BLaER1 (cell line): ENCODE measurements at regions not wholly inside any gene's neighbourhood (a gene's known extent, or its start where the extent isn't known, plus 50 kb on each side); places are given as distances from the start of the nearest gene placed in this dataset.
"Not testable (repeated sequence)": the region's sequence is repeated elsewhere in the genome, so short reads cannot be mapped to it uniquely, and the experiment has no call there.

Experiments
- H3K27ac ChIP-seq: shearing (Covaris generic); formaldehyde crosslinking; 2 replicates; pipeline ENCODE4 v1.8.1; 2022
- H3K27me3 ChIP-seq: shearing (Covaris generic); formaldehyde crosslinking; 2 replicates; pipeline ENCODE4 v1.8.1; 2022
- H3K36me3 ChIP-seq: shearing (Covaris generic); formaldehyde crosslinking; 2 replicates; pipeline ENCODE4 v1.8.1; 2022
- H3K4me1 ChIP-seq: shearing (Covaris generic); formaldehyde crosslinking; 2 replicates; pipeline ENCODE4 v1.8.1; 2022
- H3K4me2 ChIP-seq: shearing (Covaris generic); formaldehyde crosslinking; 2 replicates; pipeline ENCODE4 v1.8.1; 2022
- H3K4me3 ChIP-seq: shearing (Covaris generic); formaldehyde crosslinking; 2 replicates; pipeline ENCODE4 v1.8.1; 2022
- H3K9ac ChIP-seq: shearing (Covaris generic); formaldehyde crosslinking; 2 replicates; pipeline ENCODE4 v1.8.1; 2022
- H3K9me3 ChIP-seq: shearing (Covaris generic); formaldehyde crosslinking; 2 replicates; pipeline ENCODE4 v1.8.1; 2022
- H4K20me1 ChIP-seq: shearing (Covaris generic); formaldehyde crosslinking; 2 replicates; pipeline ENCODE4 v1.8.1; 2022
- Cebpa-rat ChIP-seq: shearing (Covaris generic); IDR thresholded peaks from 2 replicates; pipeline ENCODE4 v1.8.1; 2022

GRCh38 chr1:169043823-169044222 lies 62.7 kb upstream of the ATP1B1 start:
- H3K27ac ChIP-seq = peak overlapping the region; percentile 13; the same call in 1 of the 2 replicates
- peak overlapping the region; percentile 71 for H3K4me2 ChIP-seq
- TF ChIP-seq Cebpa-rat = no peak

GRCh38 chr1:169044296-169044695 lies 62.2 kb upstream of the ATP1B1 start:
- Histone ChIP-seq H3K36me3 (no peaks in the 10 kb centered on the region), H3K27me3 (no peaks in the 10 kb centered on the region), H4K20me1 (no peaks in the 10 kb centered on the region), H3K4me3 (no peak overlapping the region), H3K9me3 (peaks cover 4% of the 10 kb centered on the region; the same call in 1 of the 2 replicates), H3K4me2 (peak overlapping the region; percentile 71), H3K9ac (peak overlapping the region; percentile 10; the same call in 1 of the 2 replicates), H3K4me1 (peaks cover 31% of the 10 kb centered on the region), H3K27ac (peak overlapping the region; percentile 13; the same call in 1 of the 2 replicates)
- no peak for TF ChIP-seq Cebpa-rat

More at GRCh38 chr1:169043823-169044222, 62.7 kb upstream of the ATP1B1 start:
- Histone ChIP-seq H4K20me1 (no peaks in the 10 kb centered on the region), H3K4me3 (no peak overlapping the region), H3K9me3 (peaks cover 4% of the 10 kb centered on the region; the same call in 1 of the 2 replicates), H3K9ac (peak overlapping the region; percentile 10; the same call in 1 of the 2 replicates), H3K4me1 (peaks cover 31% of the 10 kb centered on the region), H3K36me3 (no peaks in the 10 kb centered on the region), H3K27me3 (no peaks in the 10 kb centered on the region)

- H3K36me3 ChIP-seq = no peaks in the 10 kb centered on the region
- no peak overlapping the region for H3K4me3 ChIP-seq
- H3K9ac ChIP-seq = no peak overlapping the region; the same call in 1 of the 2 replicates
- TF ChIP-seq Cebpa-rat = no peak
- H3K4me1 ChIP-seq = peaks cover 31% of the 10 kb centered on the region
- H3K4me2 ChIP-seq = peak overlapping the region; percentile 71
- H4K20me1 ChIP-seq = no peaks in the 10 kb centered on the region
- peak overlapping the region; percentile 88 for H3K27ac ChIP-seq
- H3K9me3 ChIP-seq = peaks cover 4% of the 10 kb centered on the region; the same call in 1 of the 2 replicates
- no peaks in the 10 kb centered on the region for H3K27me3 ChIP-seq
Observed at GRCh38 chr1:169044971-169045370, 61.5 kb upstream of the ATP1B1 start.

GRCh38 chr1:169046671-169047070 lies 59.8 kb upstream of the ATP1B1 start:
- no peak overlapping the region for H3K4me2 ChIP-seq

GRCh38 chr1:169047074-169047473 lies 59.4 kb upstream of the ATP1B1 start:
- Histone ChIP-seq H3K27me3 (no peaks in the 10 kb centered on the region), H4K20me1 (no peaks in the 10 kb centered on the region), H3K9me3 (peaks cover 4% of the 10 kb centered on the region; the same call in 1 of the 2 replicates), H3K4me3 (no peak overlapping the region), H3K36me3 (no peaks in the 10 kb centered on the region), H3K4me1 (peaks cover 31% of the 10 kb centered on the region), H3K9ac (no peak overlapping the region), H3K27ac (no peak overlapping the region), H3K4me2 (no peak overlapping the region)
- TF ChIP-seq Cebpa-rat = no peak

More at GRCh38 chr1:169046671-169047070, 59.8 kb upstream of the ATP1B1 start:
- H3K4me1 ChIP-seq = peaks cover 31% of the 10 kb centered on the region
- no peak for TF ChIP-seq Cebpa-rat
- H4K20me1 ChIP-seq = no peaks in the 10 kb centered on the region
- no peaks in the 10 kb centered on the region for H3K36me3 ChIP-seq
- H3K27ac ChIP-seq = no peak overlapping the region
- no peak overlapping the region for H3K9ac ChIP-seq
- H3K27me3 ChIP-seq = no peaks in the 10 kb centered on the region
- peaks cover 4% of the 10 kb centered on the region; the same call in 1 of the 2 replicates for H3K9me3 ChIP-seq
- no peak overlapping the region for H3K4me3 ChIP-seq

- Histone ChIP-seq H3K36me3 (no peaks in the 10 kb centered on the region), H3K4me1 (peaks cover 31% of the 10 kb centered on the region), H3K9ac (no peak overlapping the region), H3K4me2 (no peak overlapping the region), H3K27me3 (no peaks in the 10 kb centered on the region), H4K20me1 (no peaks in the 10 kb centered on the region), H3K9me3 (peaks cover 4% of the 10 kb centered on the region; the same call in 1 of the 2 replicates), H3K27ac (no peak overlapping the region), H3K4me3 (no peak overlapping the region)
- no peak for TF ChIP-seq Cebpa-rat
Observed at GRCh38 chr1:169048043-169048442, 58.4 kb upstream of the ATP1B1 start.

- H3K9me3 ChIP-seq = peaks cover 4% of the 10 kb centered on the region; the same call in 1 of the 2 replicates
- no peak overlapping the region for H3K4me2 ChIP-seq
- no peak overlapping the region for H3K27ac ChIP-seq
- no peaks in the 10 kb centered on the region for H4K20me1 ChIP-seq
- no peak for TF ChIP-seq Cebpa-rat
- peaks cover 18% of the 10 kb centered on the region for H3K4me1 ChIP-seq
- H3K36me3 ChIP-seq = no peaks in the 10 kb centered on the region
- H3K27me3 ChIP-seq = no peaks in the 10 kb centered on the region
- no peak overlapping the region for H3K9ac ChIP-seq
- no peak overlapping the region for H3K4me3 ChIP-seq
Observed at GRCh38 chr1:169049258-169049938, 57.1 kb upstream of the ATP1B1 start.

- Histone ChIP-seq H3K4me2 (no peak overlapping the region), H3K36me3 (no peaks in the 10 kb centered on the region), H3K4me1 (0 out of 2 replicates have a peak, but pooled peaks cover under 1% of the 10 kb centered on the region), H3K4me3 (no peak overlapping the region), H4K20me1 (no peaks in the 10 kb centered on the region), H3K9ac (no peak overlapping the region), H3K27me3 (no peaks in the 10 kb centered on the region), H3K9me3 (no peaks in the 10 kb centered on the region), H3K27ac (no peak overlapping the region)
- TF ChIP-seq Cebpa-rat = no peak
Observed at GRCh38 chr1:169051171-169051570, 55.3 kb upstream of the ATP1B1 start.

- H3K27me3 ChIP-seq, H3K36me3 ChIP-seq, H4K20me1 ChIP-seq, H3K27ac ChIP-seq, H3K4me3 ChIP-seq, H3K4me1 ChIP-seq, H3K9ac ChIP-seq, H3K9me3 ChIP-seq, H3K4me2 ChIP-seq: not testable (repeated sequence)
Observed at GRCh38 chr1:169052171-169052570, 54.3 kb upstream of the ATP1B1 start.

GRCh38 chr1:169052727-169053126 lies 53.8 kb upstream of the ATP1B1 start:
- H3K4me3 ChIP-seq = no peak overlapping the region
- H3K27me3 ChIP-seq = no peaks in the 10 kb centered on the region
- H3K9me3 ChIP-seq = no peaks in the 10 kb centered on the region
- H3K27ac ChIP-seq = no peak overlapping the region
- H3K4me1 ChIP-seq = peaks cover 6% of the 10 kb centered on the region
- H3K36me3 ChIP-seq = no peaks in the 10 kb centered on the region
- no peak for TF ChIP-seq Cebpa-rat
- no peak overlapping the region for H3K9ac ChIP-seq
- H4K20me1 ChIP-seq = no peaks in the 10 kb centered on the region
- H3K4me2 ChIP-seq = no peak overlapping the region
